AG04450 (cell line): ENCODE measurements at regions not wholly inside any gene's neighbourhood (a gene's known extent, or its start where the extent isn't known, plus 50 kb on each side); places are given as distances from the start of the nearest gene placed in this dataset.

ENCODE experiments used
- CTCF ChIA-PET: fragments of 300-600, 350-600 bp; formaldehyde crosslinking; extraction: SDS; loops from one replicate; lab custom pipeline; 2022; ENCODE audit warnings: antibody characterized with exemption, inconsistent platforms; lab: Charles Lee
- POLR2A ChIA-PET: fragments of 350-600 bp; formaldehyde crosslinking; extraction: SDS; loops from one replicate; lab custom pipeline; 2021; ENCODE audit warnings: antibody characterized with exemption, inconsistent platforms; lab: Yijun Ruan, JAX
- DNase-seq: peaks from one replicate; pipeline ENCODE4 v3.0.0-alpha.2; 2011; ENCODE audit warnings: low read depth, low spot score
- H3K27ac ChIP-seq: one replicate; pipeline ENCODE4 v1.5.1; 2012; ENCODE audit warnings: low read depth, low read length, control low read depth
- H3K27me3 ChIP-seq: one replicate; pipeline ENCODE4 v1.6.0; 2012; ENCODE audit warnings: low read length; ENCODE audit not compliant: control insufficient read depth, insufficient read depth
- H3K4me3 ChIP-seq: 2 replicates; pipeline ENCODE4 v1.5.1; 2011; ENCODE audit warnings: mild to moderate bottlenecking, low read depth, low read length, control low read depth
- H3K9me3 ChIP-seq: 2 replicates; pipeline ENCODE4 v1.5.1; 2012; ENCODE audit warnings: low read length; ENCODE audit not compliant: control insufficient read depth, insufficient read depth
- CTCF ChIP-seq: IDR thresholded peaks from 2 replicates; pipeline ENCODE4 v1.5.1; 2011; ENCODE audit warnings: low read depth, low read length, control low read depth, inconsistent platforms

GRCh38 chrX:42085836-42086235 is 162.5 kb upstream of the CASK start:
- no peak for TF ChIP-seq CTCF
- no peak for DNase-seq
- POLR2A ChIA-PET: no interaction called here
- Histone ChIP-seq H3K9me3 (no peaks in the 10 kb centered on the region), H3K27ac (no peak overlapping the region), H3K4me3 (no peak overlapping the region), H3K27me3 (no peaks in the 10 kb centered on the region)
- CTCF ChIA-PET: no interaction called here

GRCh38 chrX:42079968-42080367 is 156.6 kb upstream of the CASK start:
- H3K9me3 ChIP-seq: no peaks in the 10 kb centered on the region
- no peak overlapping the region for H3K4me3 ChIP-seq
- POLR2A ChIA-PET: no interaction called here
- H3K27me3 ChIP-seq: no peaks in the 10 kb centered on the region
- no peak overlapping the region for H3K27ac ChIP-seq
- CTCF ChIA-PET: no interaction called here
- no peak for DNase-seq
- no peak for TF ChIP-seq CTCF

DNA sequence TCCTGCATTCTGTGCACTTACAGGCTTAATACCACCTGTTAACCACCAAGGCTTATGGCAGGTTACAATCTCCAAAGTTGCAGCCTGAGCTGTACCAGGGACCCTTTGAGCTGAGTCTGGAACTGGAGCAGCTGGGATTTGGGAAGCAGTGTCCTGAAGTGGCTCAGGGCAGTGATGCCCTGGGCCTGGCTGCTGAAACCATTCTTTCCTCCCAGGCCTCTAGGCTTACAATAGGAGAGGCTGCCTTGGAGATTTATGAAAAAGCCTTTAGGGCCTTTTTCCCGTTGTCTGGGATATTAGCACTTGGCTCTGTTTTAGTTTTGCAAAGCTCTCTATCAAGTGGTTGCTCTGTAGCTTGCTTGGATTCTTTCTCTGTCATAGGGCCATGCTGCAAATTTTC is 154.3 kb upstream of the CASK start:
- Histone ChIP-seq H3K27ac (no peak overlapping the region), H3K27me3 (no peaks in the 10 kb centered on the region), H3K4me3 (no peak overlapping the region), H3K9me3 (no peaks in the 10 kb centered on the region)
- DNase-seq: no peak
- POLR2A ChIA-PET: no interaction called here
- CTCF ChIA-PET: no interaction called here
- TF ChIP-seq CTCF: no peak

DNA sequence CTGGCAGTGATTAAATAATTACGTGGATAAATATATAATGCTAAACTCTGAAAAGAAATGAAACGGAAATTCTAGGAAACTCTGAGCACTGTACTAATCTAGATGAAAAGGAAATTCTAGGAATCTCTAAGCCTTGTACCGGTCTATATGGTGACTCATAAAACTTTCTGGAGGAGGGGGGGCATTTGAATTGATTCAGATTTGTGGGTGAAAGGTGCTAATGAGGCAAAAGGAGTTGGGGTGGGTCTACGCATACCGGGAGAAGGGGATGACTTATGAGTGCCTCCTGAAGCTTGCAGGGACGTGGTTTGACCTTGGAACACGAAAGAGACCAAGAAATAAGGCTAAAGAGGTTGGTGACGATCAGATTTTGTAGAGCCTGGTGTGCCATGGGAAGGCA is 151.7 kb upstream of the CASK start:
- CTCF ChIA-PET: no interaction called here
- Histone ChIP-seq H3K4me3 (no peak overlapping the region), H3K27ac (no peak overlapping the region), H3K27me3 (no peaks in the 10 kb centered on the region), H3K9me3 (no peaks in the 10 kb centered on the region)
- POLR2A ChIA-PET: no interaction called here
- no peak for DNase-seq
- no peak for TF ChIP-seq CTCF

DNA sequence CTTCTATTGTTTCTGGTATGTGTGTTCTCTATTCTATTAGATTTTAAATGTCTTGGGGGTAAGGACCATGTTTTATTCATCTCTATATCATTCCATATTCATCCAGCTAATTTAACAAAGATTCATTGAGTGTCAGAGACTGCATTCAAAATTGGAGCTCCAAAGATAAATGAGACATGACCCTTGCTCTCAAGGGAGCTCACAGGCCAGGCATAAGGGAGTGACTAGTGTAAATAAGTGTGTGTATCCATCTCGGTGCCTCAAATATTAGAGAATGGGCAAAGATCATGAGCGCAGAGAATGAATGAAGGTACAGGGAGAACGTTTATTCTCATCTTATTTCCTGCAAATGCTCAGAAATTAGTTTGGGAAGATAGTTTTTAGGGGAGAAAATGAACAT is 150.1 kb upstream of the CASK start:
- TF ChIP-seq CTCF: no peak
- H3K27ac ChIP-seq: no peak overlapping the region
- H3K4me3 ChIP-seq: no peak overlapping the region
- no peaks in the 10 kb centered on the region for H3K27me3 ChIP-seq
- CTCF ChIA-PET: no interaction called here
- POLR2A ChIA-PET: no interaction called here
- DNase-seq: no peak
- no peaks in the 10 kb centered on the region for H3K9me3 ChIP-seq
